HG03571 (cell line): ENCODE measurements at regions not wholly inside any gene's neighbourhood (a gene's known extent, or its start where the extent isn't known, plus 50 kb on each side); places are given as distances from the start of the nearest gene placed in this dataset.

Source experiments
- ATAC-seq: cut with Tn5 transposase; IDR thresholded peaks from one replicate; pipeline ENCODE4 v1.9.1; 2021; ENCODE audit not compliant: unreplicated experiment

DNA sequence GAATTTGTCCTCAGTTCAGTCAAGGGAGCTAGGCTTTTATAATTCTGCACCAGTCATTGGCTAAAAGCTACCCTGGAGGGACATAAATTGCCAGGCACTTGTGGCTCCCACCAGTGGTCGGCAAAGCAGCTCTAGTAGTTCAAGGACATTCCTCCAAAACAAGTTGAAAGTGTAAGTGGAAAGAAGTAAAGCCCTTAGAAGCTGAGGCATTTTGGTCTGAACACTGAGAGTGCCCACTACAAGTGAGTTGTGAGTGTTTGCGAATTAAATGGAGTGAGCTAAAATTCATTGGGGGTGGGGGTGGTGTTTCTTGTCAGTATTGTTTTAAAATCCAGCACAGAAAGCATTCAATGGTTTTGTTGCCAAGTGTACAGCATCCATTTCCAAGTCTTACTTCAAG, 879.9 kb upstream of the CDH2 start:
- ATAC-seq: no peak

DNA sequence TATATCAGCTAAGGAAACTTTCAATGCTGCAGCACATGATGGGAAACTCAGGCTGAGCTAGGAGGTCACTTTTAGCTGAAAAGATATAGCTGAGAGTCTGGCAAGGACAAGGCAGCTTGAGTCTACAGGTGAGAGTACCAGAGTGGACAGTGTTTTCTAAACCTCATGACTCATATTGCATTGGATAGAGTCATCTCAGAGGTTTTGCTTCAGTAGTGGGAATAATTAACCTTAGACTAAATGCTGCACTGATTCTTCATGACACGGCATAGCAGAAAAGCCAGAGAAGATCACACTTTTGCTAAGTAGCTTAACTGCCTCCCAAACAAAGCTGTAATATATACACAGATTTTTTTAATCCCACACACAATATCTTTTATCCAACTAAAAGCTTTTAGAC, 865.0 kb upstream of the CDH2 start:
- no peak for ATAC-seq

DNA sequence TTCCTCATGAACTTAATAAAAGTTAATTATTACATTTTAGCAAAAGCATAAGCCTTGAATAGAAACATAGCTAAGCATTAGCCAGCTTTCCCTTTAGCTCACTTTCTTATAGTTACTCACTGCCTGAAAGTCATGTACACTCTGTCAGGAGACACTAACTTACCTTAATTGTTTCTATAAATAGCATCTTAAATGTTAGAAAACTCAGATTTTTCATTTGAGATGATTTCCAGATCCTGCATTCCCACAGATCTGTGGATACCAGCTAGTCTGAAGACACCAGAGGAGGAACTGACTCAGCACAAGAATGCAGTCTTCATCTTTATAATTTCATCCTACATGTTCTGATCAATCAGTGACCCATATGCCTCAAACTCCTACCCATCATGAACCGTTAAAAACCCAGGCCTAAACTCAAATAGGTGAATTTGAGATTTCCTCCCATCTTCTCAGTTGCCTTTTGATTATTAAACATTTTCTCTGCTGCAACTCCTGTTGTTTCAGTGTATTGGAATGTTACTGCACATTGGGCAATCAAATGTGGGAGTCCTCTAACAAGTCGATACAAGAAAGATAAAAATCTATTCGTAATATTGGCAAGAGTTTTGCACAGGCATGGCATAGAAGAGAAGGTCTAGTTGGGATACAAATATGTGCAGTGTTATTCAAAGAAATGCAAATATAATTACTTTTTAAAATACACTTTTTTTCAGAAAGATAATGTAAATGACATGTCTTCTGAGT, 857.4 kb upstream of the CDH2 start:
- no peak for ATAC-seq

GRCh38 chr18:29028560-29028959, 851.6 kb upstream of the CDH2 start:
- no peak for ATAC-seq

DNA sequence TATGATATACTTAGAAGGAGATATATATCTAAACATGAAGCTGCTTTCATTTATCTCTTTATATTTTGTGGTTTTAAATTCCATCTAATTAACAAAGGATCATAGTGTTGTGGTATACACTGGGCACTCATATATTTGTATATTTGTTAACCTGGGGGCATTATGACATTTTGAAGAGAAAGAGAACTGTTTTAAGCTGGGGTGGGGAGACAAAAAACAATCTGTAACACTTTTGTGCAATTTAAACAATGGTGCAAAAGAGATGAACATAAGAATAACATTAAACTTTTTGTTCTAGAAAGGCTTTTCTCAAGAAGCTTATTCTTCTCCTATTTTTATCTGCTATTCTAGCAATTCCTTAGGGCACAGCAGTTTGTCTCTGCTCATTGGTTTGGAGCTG, 842.0 kb upstream of the CDH2 start:
- ATAC-seq: no peak

DNA sequence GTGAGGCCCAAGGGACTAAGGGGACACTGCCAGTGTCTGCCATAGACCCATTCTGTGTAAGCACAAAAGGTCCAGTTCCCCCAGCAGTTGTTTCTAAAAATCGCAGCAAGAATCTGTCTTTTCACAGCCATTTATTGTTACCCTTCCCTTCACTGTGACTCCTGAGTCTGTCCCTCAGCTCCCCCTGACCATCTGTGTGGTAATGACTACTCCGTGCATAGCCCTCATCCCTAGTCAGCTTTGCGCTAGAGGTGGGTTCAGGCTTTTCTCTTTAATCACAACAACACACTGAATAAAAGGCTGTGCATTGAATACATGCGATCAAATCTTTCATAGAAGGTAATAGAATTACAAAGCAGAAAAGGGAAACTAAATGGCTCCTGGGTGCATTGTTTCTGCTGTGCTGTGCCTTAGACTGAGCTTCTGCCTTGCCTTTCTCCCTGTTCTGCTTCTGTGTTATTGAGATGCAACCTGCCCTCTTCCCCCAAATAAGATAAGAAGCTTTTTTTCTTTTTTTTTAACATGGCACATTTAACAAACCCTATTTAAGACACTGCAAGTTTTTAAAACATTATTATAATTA, 836.0 kb upstream of the CDH2 start:
- no peak for ATAC-seq

DNA sequence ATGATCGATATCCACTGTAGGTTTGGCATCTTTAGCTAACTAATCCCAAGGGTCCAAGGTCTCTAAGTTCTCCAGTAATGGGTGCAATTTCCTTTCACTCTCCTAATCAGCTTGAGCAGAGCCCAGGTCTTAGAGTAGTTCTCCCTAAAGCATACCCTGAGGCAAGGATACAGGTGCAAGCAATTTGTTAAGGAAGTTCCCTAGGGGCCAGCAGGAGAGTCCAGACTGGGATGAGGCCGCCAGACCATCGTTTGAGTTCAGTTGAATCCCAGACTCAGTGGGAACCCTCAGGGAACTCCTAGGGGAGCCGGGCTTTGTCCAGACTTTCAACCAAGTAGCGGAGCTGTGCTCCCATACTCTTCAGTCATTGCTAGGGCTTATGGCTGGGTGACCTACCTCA, 835.4 kb upstream of the CDH2 start:
- no peak for ATAC-seq

GRCh38 chr18:29009250-29009803, 832.4 kb upstream of the CDH2 start:
- ATAC-seq: no peak

DNA sequence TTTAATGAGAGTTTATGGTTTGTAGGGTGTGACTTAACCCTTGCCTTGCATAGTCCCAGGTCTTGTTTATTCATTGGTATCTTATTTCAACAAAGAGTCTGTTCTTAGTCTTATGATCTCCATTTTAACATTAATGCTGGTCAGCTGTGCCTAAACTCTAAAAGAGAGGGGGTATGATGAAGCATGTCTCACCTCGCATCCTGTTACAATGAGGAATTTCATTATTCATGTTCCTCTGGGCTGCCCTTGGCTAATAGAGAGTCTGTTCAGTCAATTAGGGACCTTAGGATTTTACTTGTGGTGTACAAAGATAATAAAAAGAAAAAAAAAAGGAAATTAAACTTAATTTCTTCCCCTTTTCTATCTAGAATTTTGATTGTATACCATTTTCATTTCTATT, 831.9 kb upstream of the CDH2 start:
- ATAC-seq: no peak

GRCh38 chr18:29007986-29008654, 831.2 kb upstream of the CDH2 start:
- no peak for ATAC-seq

DNA sequence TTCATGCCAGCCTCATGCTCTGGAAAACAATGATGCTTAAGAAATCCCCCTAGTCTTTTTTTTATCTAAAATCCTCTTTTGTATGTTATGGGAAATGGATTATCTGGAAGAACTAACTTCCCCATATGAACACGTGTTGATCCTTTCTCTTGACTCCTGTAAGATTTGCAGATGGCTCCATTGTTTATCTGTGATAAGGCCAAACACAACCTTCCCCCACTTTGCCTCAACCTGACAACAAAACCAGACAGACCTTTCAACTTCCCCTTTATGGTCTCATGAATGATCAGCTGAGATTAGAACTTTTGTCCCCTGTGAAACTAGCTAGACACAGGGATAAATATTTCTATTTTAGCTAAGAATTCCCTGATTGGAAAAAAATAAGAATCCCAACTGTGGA, 828.0 kb upstream of the CDH2 start:
- ATAC-seq: no peak

GRCh38 chr18:29003194-29003593, 826.3 kb upstream of the CDH2 start:
- ATAC-seq: no peak

DNA sequence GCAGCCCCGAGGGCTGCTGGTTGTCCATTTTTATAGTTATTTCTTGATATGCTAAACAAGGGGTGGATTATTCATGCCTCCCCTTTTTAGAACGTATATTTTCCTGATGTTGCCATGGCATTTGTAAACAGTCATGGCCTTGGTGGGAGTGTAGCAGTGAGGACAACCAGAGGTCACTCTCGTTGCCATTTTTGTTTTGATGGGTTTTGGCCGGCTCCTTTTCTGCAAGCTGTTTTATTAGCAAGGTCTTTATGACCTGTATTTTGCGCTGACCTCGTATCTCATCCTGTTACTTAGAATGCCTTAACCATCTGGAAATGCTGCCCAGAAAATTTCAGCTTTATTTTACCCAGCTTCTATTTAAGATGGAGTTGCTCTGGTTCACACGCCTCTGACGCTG, 825.8 kb upstream of the CDH2 start:
- no peak for ATAC-seq

DNA sequence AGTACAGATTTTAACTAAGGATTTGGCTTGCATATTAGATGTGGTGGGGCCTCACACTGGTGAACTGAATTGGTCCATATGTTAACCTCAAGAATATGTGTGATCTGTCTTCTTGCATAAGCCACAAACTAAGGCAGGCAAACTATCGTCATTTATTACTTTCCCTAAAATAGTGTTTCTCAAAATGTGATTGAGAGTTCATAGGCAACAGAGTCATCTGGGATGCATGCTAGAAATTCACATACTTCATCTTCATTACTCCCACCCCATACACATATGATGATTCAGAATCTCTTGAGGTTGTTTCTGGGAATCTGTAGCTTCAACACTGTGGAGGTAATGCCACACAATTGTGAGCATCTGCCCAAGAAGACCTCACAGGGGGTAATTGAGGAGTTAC, 822.8 kb upstream of the CDH2 start:
- ATAC-seq: no peak

DNA sequence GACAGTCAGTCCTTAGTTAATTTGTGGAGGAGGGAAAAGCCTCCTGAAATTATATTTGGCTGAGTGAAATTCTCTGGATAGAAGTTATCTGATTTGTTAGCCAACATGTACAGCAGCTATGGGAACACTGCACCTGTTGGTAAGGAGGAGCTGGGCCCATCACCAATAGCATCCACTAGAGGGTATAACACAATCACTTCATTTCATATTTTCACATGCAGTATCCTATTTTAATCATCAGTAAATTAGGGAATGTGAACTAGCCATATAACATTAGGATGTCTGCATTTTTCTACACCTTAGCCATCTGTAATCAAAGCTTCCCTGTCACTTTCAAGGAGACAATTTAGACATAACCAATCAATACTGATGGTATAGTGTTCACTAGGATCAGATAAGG, 818.4 kb upstream of the CDH2 start:
- no peak for ATAC-seq

DNA sequence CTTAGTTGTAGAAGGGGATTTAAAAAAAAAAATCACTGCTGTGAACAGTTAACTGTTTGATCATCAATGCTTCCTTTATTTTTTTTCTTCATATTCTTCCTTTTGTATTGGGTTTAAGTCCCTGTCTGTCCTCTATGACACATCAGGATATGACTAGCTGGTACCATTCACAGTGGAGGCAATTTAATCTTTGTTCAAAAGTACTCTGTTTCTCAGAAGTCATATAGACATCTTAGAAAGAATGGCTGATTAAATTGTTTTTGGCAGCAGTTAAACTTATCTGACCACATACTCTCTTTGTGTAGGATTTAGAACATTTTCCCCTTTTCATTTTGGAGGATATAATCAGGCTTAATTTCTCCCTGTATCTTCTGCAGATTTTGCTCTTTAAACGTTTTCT, 807.8 kb upstream of the CDH2 start:
- ATAC-seq: no peak

DNA sequence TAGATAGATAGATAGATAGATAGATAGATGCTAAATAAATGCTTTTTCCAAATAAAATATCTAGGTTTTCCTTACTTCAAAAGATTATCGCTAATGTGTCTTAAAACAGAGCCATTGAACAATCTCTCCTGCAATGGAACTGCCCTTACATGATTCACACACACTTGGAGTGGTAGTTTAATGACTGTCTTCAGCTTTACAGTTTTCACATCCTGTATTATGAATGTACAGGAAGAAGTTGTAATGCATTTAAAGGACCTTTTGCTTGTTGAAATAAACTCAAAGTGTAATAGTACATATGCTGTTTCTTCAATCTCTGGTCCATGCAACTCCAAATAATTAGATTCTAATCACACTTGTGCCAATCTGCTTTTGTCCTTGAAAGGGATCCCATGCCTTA, 797.6 kb upstream of the CDH2 start:
- ATAC-seq: no peak

- no peak for ATAC-seq
Observed at GRCh38 chr18:28973324-28973723, 796.4 kb upstream of the CDH2 start.

DNA sequence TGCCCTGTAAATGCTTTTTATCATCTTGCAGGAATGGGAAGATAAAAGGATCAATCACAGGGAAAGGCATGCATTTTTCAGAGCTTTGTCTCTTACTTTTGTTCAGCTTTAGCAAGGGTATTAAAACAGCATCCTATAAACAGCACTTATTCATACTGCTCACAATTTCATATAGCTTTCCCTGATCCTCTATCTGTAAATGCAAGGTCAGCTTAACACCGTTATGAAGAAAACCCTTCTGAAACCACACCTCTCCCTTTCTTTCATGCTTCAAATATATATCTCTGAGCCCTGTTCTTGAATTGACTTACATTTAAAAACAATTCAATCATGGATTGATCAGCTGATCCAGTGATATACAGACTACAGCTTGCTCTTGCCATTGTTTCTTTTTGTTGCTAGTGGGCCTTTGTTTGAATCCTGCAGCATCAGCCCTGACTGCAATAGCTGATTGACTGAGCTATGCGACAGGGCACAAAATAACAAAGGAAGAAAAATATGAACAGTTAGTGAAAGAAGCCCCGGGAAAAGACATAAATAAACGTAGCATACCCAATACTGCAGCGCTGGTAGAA, 795.5 kb upstream of the CDH2 start:
- ATAC-seq: no peak

GRCh38 chr18:28963481-28963880, 786.6 kb upstream of the CDH2 start:
- no peak for ATAC-seq

GRCh38 chr18:28961669-28962228, 784.8 kb upstream of the CDH2 start:
- ATAC-seq: no peak

- no peak for ATAC-seq
Observed at GRCh38 chr18:28960146-28960545, 783.2 kb upstream of the CDH2 start.
